A549 (cell line): ENCODE measurements at regions not wholly inside any gene's neighbourhood (a gene's known extent, or its start where the extent isn't known, plus 50 kb on each side); places are given as distances from the start of the nearest gene placed in this dataset.
A peak's percentile ranks its signal among the peaks of the same experiment; 100 is the strongest.

Experiments used
- ATAC-seq, 2 experiments: fragments of 200-7000 bp in 1 of 2; fragments of >200 bp in 1 of 2; cut with Nextera tagmentation in 1 of 2; cut with Tn5 transposase in 1 of 2; 3 replicates each; pipeline versions ENCODE4 v1.8.0 to v1.9.1; 2018 to 2020; ENCODE audit warnings: mild to moderate bottlenecking in 1 of 2, moderate library complexity in 1 of 2
- CTCF ChIA-PET: fragments of 300-600 bp; sonication (Branson Sonifier 250); formaldehyde crosslinking; extraction: SDS; loops from one replicate; lab custom pipeline; 2021; ENCODE audit warnings: antibody characterized with exemption, inconsistent platforms; lab: Yijun Ruan, JAX
- POLR2A ChIA-PET: fragments of 350-600 bp; formaldehyde crosslinking; extraction: SDS; loops from one replicate; lab custom pipeline; 2021; ENCODE audit warnings: antibody characterized with exemption, inconsistent platforms; lab: Yijun Ruan, JAX
- DNase-seq, 2 experiments: peaks; one replicate each; pipeline versions ENCODE4 v3.0.0 to v3.0.0-alpha.2; 2011 to 2016; ENCODE audit warnings: low read depth in 1 of 2, low spot score in 1 of 2
- FAIRE-seq: peaks from 2 replicates; lab custom pipeline; 2011; peaks lifted over from hg19 to GRCh38; lab: Jason Lieb, UNC
- H3K27ac ChIP-seq, 2 experiments: fragments of >200 bp; sonication (Bioruptor Twin); formaldehyde crosslinking; 3 replicates each; pipeline ENCODE4 v1.5.1; 2016 to 2017
- H3K4me1 ChIP-seq: fragments of >200 bp; sonication (Bioruptor Twin); formaldehyde crosslinking; 3 replicates; pipeline ENCODE4 v1.6.1; 2016
- H3K4me2 ChIP-seq: fragments of >200 bp; sonication (Bioruptor Twin); formaldehyde crosslinking; 3 replicates; pipeline ENCODE4 v1.6.1; 2016
- H3K4me3 ChIP-seq: fragments of >200 bp; sonication (Bioruptor Twin); formaldehyde crosslinking; 3 replicates; pipeline ENCODE4 v1.5.1; 2016
- H3K9me3 ChIP-seq: fragments of >200 bp; sonication (Bioruptor Twin); formaldehyde crosslinking; 3 replicates; pipeline ENCODE4 v1.6.1; 2016
- BHLHE40 ChIP-seq: IDR thresholded peaks from 2 replicates; pipeline ENCODE4 v1.6.1; 2012; ENCODE audit warnings: low read depth, low read length, inconsistent platforms
- CBX2 ChIP-seq: fragments of 200-600 bp; sonication (generic); IDR thresholded peaks from 2 replicates; pipeline ENCODE4 v1.6.1; 2016; ENCODE audit warnings: low read depth, mild to moderate bottlenecking, borderline replicate concordance
- CEBPB ChIP-seq, 2 experiments: fragments of >200 bp in 1 of 2; sonication (Bioruptor Twin) in 1 of 2; formaldehyde crosslinking in 1 of 2; IDR thresholded peaks; 2 replicates each; pipeline ENCODE4 v1.6.1; 2012 to 2016
- CHD2 ChIP-seq: fragments of 150-350 bp; IDR thresholded peaks from 2 replicates; pipeline ENCODE4 v1.6.1; 2014; ENCODE audit warnings: low read length; ENCODE audit not compliant: partially characterized antibody
- CHD4 ChIP-seq: fragments of 200-600 bp; sonication (generic); IDR thresholded peaks from 2 replicates; pipeline ENCODE4 v1.6.1; 2016; ENCODE audit warnings: antibody characterized with exemption, mild to moderate bottlenecking, borderline replicate concordance
- EHMT2 ChIP-seq: fragments of 200-600 bp; sonication (generic); IDR thresholded peaks from 2 replicates; pipeline ENCODE4 v1.6.1; 2016; ENCODE audit warnings: antibody characterized with exemption, low read depth, mild to moderate bottlenecking, moderate library complexity
- EP300 ChIP-seq, 2 experiments: fragments of >200 bp; sonication (Bioruptor Twin); formaldehyde crosslinking; IDR thresholded peaks; 2 replicates in 1 of 2; 3 replicates in 1 of 2; pipeline ENCODE4 v1.6.1; 2016 to 2017
- FOSB ChIP-seq: fragments of 250-450 bp; sonication (Bioruptor Pico); IDR thresholded peaks from 2 replicates; pipeline ENCODE4 v1.5.0; 2020; ENCODE audit warnings: mild to moderate bottlenecking, moderate library complexity
- FOSL2 ChIP-seq, 2 experiments: fragments of 450-650 bp in 1 of 2; fragments of >200 bp in 1 of 2; sonication (Bioruptor Twin) in 1 of 2; formaldehyde crosslinking; IDR thresholded peaks; 2 replicates each; pipeline versions ENCODE4 v1.5.0 to v1.6.1; 2016 to 2020; ENCODE audit warnings: mild to moderate bottlenecking in 1 of 2, moderate library complexity in 1 of 2
- GATA3 ChIP-seq: IDR thresholded peaks from 2 replicates; pipeline ENCODE4 v1.6.1; 2012; ENCODE audit warnings: borderline replicate concordance
- HDAC2 ChIP-seq: fragments of 200-600 bp; sonication (generic); IDR thresholded peaks from 2 replicates; pipeline ENCODE4 v1.6.1; 2016
- HOXA7 ChIP-seq: fragments of 250-450 bp; sonication (Bioruptor Pico); IDR thresholded peaks from 2 replicates; pipeline ENCODE4 v1.5.0; 2020; ENCODE audit warnings: mild to moderate bottlenecking, moderate library complexity
- HOXB5 ChIP-seq: fragments of 250-450 bp; sonication (Bioruptor Pico); IDR thresholded peaks from 2 replicates; pipeline ENCODE4 v1.5.0; 2020; ENCODE audit warnings: mild to moderate bottlenecking, moderate library complexity
- JUN ChIP-seq, 2 experiments: fragments of >200 bp; sonication (Bioruptor Twin); formaldehyde crosslinking; IDR thresholded peaks; 2 replicates in 1 of 2; 3 replicates in 1 of 2; pipeline ENCODE4 v1.6.1; 2016 to 2017
- JUNB ChIP-seq: fragments of >200 bp; sonication (Bioruptor Twin); formaldehyde crosslinking; IDR thresholded peaks from 2 replicates; pipeline ENCODE4 v1.6.1; 2016
- MAFK ChIP-seq: fragments of 450-650 bp; IDR thresholded peaks from 2 replicates; pipeline ENCODE4 v1.6.1; 2014; ENCODE audit not compliant: partially characterized antibody
- MAX ChIP-seq: IDR thresholded peaks from 2 replicates; pipeline ENCODE4 v1.6.1; 2012
- MAZ ChIP-seq: fragments of 150-350 bp; IDR thresholded peaks from 2 replicates; pipeline ENCODE4 v1.6.1; 2014; ENCODE audit warnings: antibody characterized with exemption, low read depth, low read length, borderline replicate concordance
- MYC ChIP-seq: IDR thresholded peaks from 2 replicates; pipeline ENCODE4 v1.6.1; 2012; ENCODE audit warnings: mild to moderate bottlenecking, inconsistent platforms, low read length, improper control_type of control experiment, borderline replicate concordance
- NFE2L2 ChIP-seq: fragments of 150-350 bp; conservative IDR thresholded peaks from 2 replicates; pipeline ENCODE4 v1.6.1; 2014; ENCODE audit warnings: low read length
- NR3C1 ChIP-seq: fragments of >200 bp; sonication (Bioruptor Twin); formaldehyde crosslinking; IDR thresholded peaks from 3 replicates; pipeline ENCODE4 v1.6.1; 2017
- PBX3 ChIP-seq: IDR thresholded peaks from 2 replicates; pipeline ENCODE4 v1.6.1; 2012
- POLR2AphosphoS2 ChIP-seq: conservative IDR thresholded peaks from 2 replicates; pipeline ENCODE4 v1.6.1; 2012; ENCODE audit warnings: low read length, improper control_type of control experiment, inconsistent platforms
- RAD21 ChIP-seq, 2 experiments: fragments of >200 bp in 1 of 2; sonication (Bioruptor Twin) in 1 of 2; formaldehyde crosslinking in 1 of 2; IDR thresholded peaks in 1 of 2; conservative IDR thresholded peaks in 1 of 2; 2 replicates in 1 of 2; 3 replicates in 1 of 2; pipeline ENCODE4 v1.6.1; 2012 to 2018; ENCODE audit warnings: inconsistent platforms in 1 of 2
- RCOR1 ChIP-seq: fragments of 150-350 bp; IDR thresholded peaks from 2 replicates; pipeline ENCODE4 v1.6.1; 2014; ENCODE audit warnings: antibody characterized with exemption, low read length, low read depth
- REST ChIP-seq: fragments of 200-600 bp; sonication (generic); IDR thresholded peaks from 2 replicates; pipeline ENCODE4 v1.6.1; 2016; ENCODE audit warnings: antibody characterized with exemption, mild to moderate bottlenecking, moderate library complexity
- RNF2 ChIP-seq: fragments of 200-600 bp; sonication (generic); IDR thresholded peaks from 2 replicates; pipeline ENCODE4 v1.6.1; 2016; ENCODE audit warnings: low read depth, mild to moderate bottlenecking, antibody characterized with exemption, moderate library complexity, borderline replicate concordance
- SMC3 ChIP-seq: fragments of >200 bp; sonication (Bioruptor Twin); formaldehyde crosslinking; IDR thresholded peaks from 3 replicates; pipeline ENCODE4 v1.6.1; 2018; ENCODE audit warnings: inconsistent platforms
- SREBF2 ChIP-seq: fragments of 450-650 bp; IDR thresholded peaks from 2 replicates; pipeline ENCODE4 v1.6.1; 2014; ENCODE audit warnings: mild to moderate bottlenecking, moderate library complexity
- TFCP2L1 ChIP-seq: fragments of 250-450 bp; sonication (Bioruptor Pico); IDR thresholded peaks from 2 replicates; pipeline ENCODE4 v1.5.0; 2021; ENCODE audit warnings: mild to moderate bottlenecking
- TP53 ChIP-seq: fragments of 250-450 bp; sonication (Bioruptor Pico); IDR thresholded peaks from 2 replicates; pipeline ENCODE4 v1.5.0; 2021; ENCODE audit warnings: mild to moderate bottlenecking, moderate library complexity
- USF2 ChIP-seq: fragments of 450-650 bp; IDR thresholded peaks from 2 replicates; pipeline ENCODE4 v1.6.1; 2014; ENCODE audit warnings: antibody characterized with exemption
- ZNF302 ChIP-seq: fragments of 250-450 bp; sonication (Bioruptor Pico); IDR thresholded peaks from 2 replicates; pipeline ENCODE4 v1.9.0; 2021; ENCODE audit warnings: inconsistent platforms, mild to moderate bottlenecking, moderate library complexity
- WGBS: methylation state at CpG from one replicate; pipeline ENCODE4 v1.1.6; 2017; ENCODE audit errors: missing lambda C conversion rate; 5-methylcytosine and 5-hydroxymethylcytosine counted together

- no peak for TF ChIP-seq RNF2
- no peak for TF ChIP-seq HOXA7
- no peak for TF ChIP-seq PBX3
- TF ChIP-seq MYC: no peak
- TF ChIP-seq POLR2AphosphoS2: no peak
- TF ChIP-seq, all 56 proteins: peak for 0
- ChIA-PET POLR2A (no interaction called here), CTCF (no interaction called here)
- Histone ChIP-seq H3K27ac (peak overlapping the region; percentile 18 to 51; a peak in 4 of 6 replicates), H3K4me3 (peak overlapping the region; percentile 7; the same call in 1 of the 3 replicates), H3K4me2 (peak overlapping the region; percentile 78), H3K4me1 (peaks cover 21% of the 10 kb centered on the region), H3K9me3 (peaks cover 11% of the 10 kb centered on the region; the same call in 1 of the 3 replicates)
- no peak for FAIRE-seq
- 55% methylated on average over 5 of the region's 5 CpGs for WGBS
- peak; percentile 19 to 26; a peak in 3 of 6 replicates for ATAC-seq
- DNase-seq: peak in 1 of 2 experiments; percentile 73
These were observed 568.7 kb upstream of the LRRN3 start for GRCh38 chr7:110522061-110522760.

GRCh38 chr7:110522761-110523200, 568.1 kb upstream of the LRRN3 start:
- Histone ChIP-seq H3K27ac (peak overlapping the region; percentile 18 to 51; a peak in 4 of 6 replicates), H3K4me2 (peak overlapping the region; percentile 78), H3K4me1 (peaks cover 21% of the 10 kb centered on the region), H3K9me3 (peaks cover 11% of the 10 kb centered on the region; the same call in 1 of the 3 replicates), H3K4me3 (peak overlapping the region; percentile 7; the same call in 1 of the 3 replicates)
- WGBS: 3% methylated on average over 3 of the region's 3 CpGs
- DNase-seq (peak; percentile 75 to 99), ATAC-seq (peak; percentile 99), FAIRE-seq (peak; percentile 98)
- POLR2A ChIA-PET: no interaction called here
- CTCF ChIA-PET: no interaction called here
- peak in 1 of 2 experiments; percentile 20; a peak in 1 of 4 replicates for TF ChIP-seq CEBPB (IDR thresholded peaks at IDR 0.05)
- TF ChIP-seq SMC3: peak; percentile 21; the same call in 1 of the 3 replicates
- no peak for TF ChIP-seq RCOR1
- TF ChIP-seq GATA3: peak; percentile 90
- TF ChIP-seq TFCP2L1 (CRISPR knock-in tag): no peak
- TF ChIP-seq FOSL2 (IDR thresholded peaks at IDR 0.05): 0 out of 2 replicates have a peak, but pooled peaks have one; percentile 31
- peak; percentile 87 for TF ChIP-seq FOSL2 (CRISPR knock-in tag; IDR thresholded peaks at IDR 0.05)
- peak; percentile 31; the same call in 1 of the 2 replicates for TF ChIP-seq JUNB
- no peak for TF ChIP-seq TP53 (CRISPR knock-in tag)
- TF ChIP-seq HOXA7: no peak
- peak in 1 of 2 experiments; percentile 69; a peak in 1 of 5 replicates for TF ChIP-seq JUN (IDR thresholded peaks at IDR 0.05)
- TF ChIP-seq MAFK: peak; percentile 1
- no peak for TF ChIP-seq CHD4
- TF ChIP-seq EP300 (IDR thresholded peaks at IDR 0.05): peak; percentile 60 to 67; a peak in 3 of 5 replicates
- TF ChIP-seq CBX2: no peak
- no peak for TF ChIP-seq SREBF2
- TF ChIP-seq POLR2AphosphoS2: no peak
- TF ChIP-seq USF2: no peak
- no peak for TF ChIP-seq REST
- TF ChIP-seq NR3C1: no peak
- TF ChIP-seq ZNF302: no peak
- peak; percentile 43; the same call in 1 of the 2 replicates for TF ChIP-seq MAX
- 0 out of 2 replicates have a peak, but pooled peaks have one; percentile 17 for TF ChIP-seq NFE2L2
- no peak for TF ChIP-seq HDAC2
- no peak for TF ChIP-seq MAZ
- no peak for TF ChIP-seq FOSB
- TF ChIP-seq EHMT2: no peak
- no peak for TF ChIP-seq BHLHE40
- no peak; the same call in 1 of the 2 replicates for TF ChIP-seq HOXB5 (CRISPR knock-in tag)
- no peak for TF ChIP-seq CHD2
- TF ChIP-seq RAD21 (conservative IDR thresholded peaks at IDR 0.05 in 1 of 2, IDR thresholded peaks at IDR 0.05 in 1 of 2): 0 out of 5 replicates have a peak, but pooled peaks of 1 of the 2 experiments have one; percentile 22
